ENCODE measurements at regions not wholly inside any gene's neighbourhood (a gene's known extent, or its start where the extent isn't known, plus 50 kb on each side); places are given as distances from the start of the nearest gene placed in this dataset.

DNA sequence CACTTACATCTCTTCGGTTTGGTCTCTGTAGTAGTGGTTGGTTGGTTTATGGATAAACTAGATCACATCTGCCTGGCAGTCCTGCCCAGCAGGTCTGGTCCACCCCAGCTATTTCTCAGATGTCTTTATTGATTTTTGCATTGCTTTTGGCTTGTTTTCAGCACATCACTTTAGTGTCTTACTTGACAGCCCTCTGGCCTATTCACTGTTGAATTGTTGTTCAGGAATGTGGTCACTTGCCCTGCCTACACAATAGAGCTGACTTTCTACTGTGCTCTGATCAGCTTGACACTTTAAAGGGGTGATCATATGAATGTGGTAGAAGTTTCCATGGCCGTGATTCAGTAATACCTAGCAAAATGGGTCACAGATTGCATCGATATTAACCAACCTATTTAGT, 719.2 kb upstream of the LRRN3 start (continued):
- TF ChIP-seq BCL11A (IDR thresholded peaks at IDR 0.05; ENCODE audit: low read depth, low read length) (no peak), ZNF217 (IDR thresholded peaks at IDR 0.05) (no peak), NR2C1 (IDR thresholded peaks at IDR 0.05) (no peak), MEF2B (IDR thresholded peaks at IDR 0.05; ENCODE audit: partially characterized antibody, poor library complexity, severe bottlenecking) (no peak), MTA3 (IDR thresholded peaks at IDR 0.05; ENCODE audit: borderline replicate concordance, low read length) (no peak), ASH2L (IDR thresholded peaks at IDR 0.05; ENCODE audit: borderline replicate concordance, low read depth) (no peak), POU2F2 (IDR thresholded peaks at IDR 0.05; ENCODE audit: borderline replicate concordance, low read depth, low read length) (no peak), PBX3 (IDR thresholded peaks at IDR 0.05; ENCODE audit: insufficient replicate concordance, low read depth, low read length) (no peak)

GRCh38 chr7:110372685-110373084, 718.2 kb upstream of the LRRN3 start:
- ChIA-PET CTCF (interaction anchor here (1.2 kb wide), 1 partner anchor 38 kb away, joined by 3 read pairs; no protein-coding TSS in a partner anchor), RAD21 (ENCODE audit: unreplicated experiment) (no interaction called here), SMC1A (ENCODE audit: uncharacterized antibody, unreplicated experiment) (interaction anchor here (2.1 kb wide), 1 partner anchor 15 kb away, joined by 4 read pairs; no protein-coding TSS in a partner anchor), POLR2A (no interaction called here)
- in situ Hi-C loops (cut with MboI) (no loop called here), intact Hi-C loops (cut with micrococcal nuclease; ENCODE audit: unreplicated experiment) (no loop called here)
- no peaks in the 10 kb centered on the region for H3K4me1 ChIP-seq (ENCODE audit: control insufficient read depth, insufficient read depth, low read length)
- FAIRE-seq (no peak), DNase-seq (ENCODE audit: low read depth, low spot score) (no peak), ATAC-seq (no peak)
- no TSS peak for BruUV-seq (replicated peaks)
- no peaks in the 10 kb centered on the region for H3K9me3 ChIP-seq (replicated peaks; ENCODE audit: control insufficient read depth, insufficient read depth, low read length)
- no peaks in the 10 kb centered on the region for H3K79me2 ChIP-seq (ENCODE audit: control insufficient read depth, insufficient read depth, low read length)
- TF ChIP-seq ZZZ3 (IDR thresholded peaks at IDR 0.05; ENCODE audit: control insufficient read depth, insufficient read length, low read depth) (no peak), MTA2 (IDR thresholded peaks at IDR 0.05; ENCODE audit: low read depth) (no peak), CBFB (IDR thresholded peaks at IDR 0.05; ENCODE audit: low read depth) (no peak), SMAD5 (IDR thresholded peaks at IDR 0.05; ENCODE audit: low read depth) (no peak), WRNIP1 (IDR thresholded peaks at IDR 0.05; ENCODE audit: borderline replicate concordance, low read depth, low read length) (no peak), DPF2 (IDR thresholded peaks at IDR 0.05) (no peak), MTA3 (IDR thresholded peaks at IDR 0.05; ENCODE audit: borderline replicate concordance, low read length) (no peak)
- TF ChIP-seq, protein P1, sequence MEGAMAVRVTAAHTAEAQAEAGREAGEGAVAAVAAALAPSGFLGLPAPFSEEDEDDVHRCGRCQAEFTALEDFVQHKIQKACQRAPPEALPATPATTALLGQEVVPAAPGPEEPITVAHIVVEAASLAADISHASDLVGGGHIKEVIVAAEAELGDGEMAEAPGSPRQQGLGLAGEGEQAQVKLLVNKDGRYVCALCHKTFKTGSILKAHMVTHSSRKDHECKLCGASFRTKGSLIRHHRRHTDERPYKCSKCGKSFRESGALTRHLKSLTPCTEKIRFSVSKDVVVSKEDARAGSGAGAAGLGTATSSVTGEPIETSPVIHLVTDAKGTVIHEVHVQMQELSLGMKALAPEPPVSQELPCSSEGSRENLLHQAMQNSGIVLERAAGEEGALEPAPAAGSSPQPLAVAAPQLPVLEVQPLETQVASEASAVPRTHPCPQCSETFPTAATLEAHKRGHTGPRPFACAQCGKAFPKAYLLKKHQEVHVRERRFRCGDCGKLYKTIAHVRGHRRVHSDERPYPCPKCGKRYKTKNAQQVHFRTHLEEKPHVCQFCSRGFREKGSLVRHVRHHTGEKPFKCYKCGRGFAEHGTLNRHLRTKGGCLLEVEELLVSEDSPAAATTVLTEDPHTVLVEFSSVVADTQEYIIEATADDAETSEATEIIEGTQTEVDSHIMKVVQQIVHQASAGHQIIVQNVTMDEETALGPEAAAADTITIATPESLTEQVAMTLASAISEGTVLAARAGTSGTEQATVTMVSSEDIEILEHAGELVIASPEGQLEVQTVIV (IDR thresholded peaks at IDR 0.05; ENCODE audit: borderline replicate concordance, partially characterized antibody), result no peak
- WGBS (ENCODE audit: insufficient coverage, insufficient replicate concordance, low lambda C conversion rate, missing lambda C conversion rate), result 0% methylated on average over 2 of the region's 2 CpGs
- no peaks in the 10 kb centered on the region for H3K27me3 ChIP-seq (replicated peaks in 1 of 2; ENCODE audit: control insufficient read depth in 2 of 2, insufficient read depth in 2 of 2, low read length in 1 of 2)
- H3K4me2 ChIP-seq (ENCODE audit: control insufficient read depth, insufficient read depth), result no peak overlapping the region
- H3K4me3 ChIP-seq, result no peak overlapping the region
- H4K20me1 ChIP-seq (ENCODE audit: control insufficient read depth, insufficient read depth), result no peaks in the 10 kb centered on the region
- H2AFZ ChIP-seq (ENCODE audit: control insufficient read depth, low read depth, low read length), result no peak overlapping the region
- H3K36me3 ChIP-seq (ENCODE audit: control insufficient read depth in 2 of 2, insufficient read depth in 2 of 2, low read length in 1 of 2), result no peaks in the 10 kb centered on the region
- H3K9ac ChIP-seq (ENCODE audit: control insufficient read depth, insufficient read depth, low read length), result no peak overlapping the region
- H3K27ac ChIP-seq (ENCODE audit: control insufficient read depth, insufficient read depth), result no peak overlapping the region
